GM12864 (cell line): ENCODE measurements at regions not wholly inside any gene's neighbourhood (a gene's known extent, or its start where the extent isn't known, plus 50 kb on each side); places are given as distances from the start of the nearest gene placed in this dataset.

Experiments
- DNase-seq: peaks from one replicate; pipeline ENCODE4 v3.0.0-alpha.2; 2011; ENCODE audit warnings: low read depth
- H3K4me3 ChIP-seq: 2 replicates; pipeline ENCODE4 v1.5.1; 2011; ENCODE audit warnings: mild to moderate bottlenecking, low read depth, low read length, control low read depth
- TF ChIP-seq, protein P1 (sequence below): IDR thresholded peaks from 2 replicates; pipeline ENCODE4 v1.5.1; 2011; ENCODE audit warnings: low read depth, mild to moderate bottlenecking, moderate library complexity, low read length, control low read depth, inconsistent platforms; ENCODE audit errors: missing control alignments

DNA sequence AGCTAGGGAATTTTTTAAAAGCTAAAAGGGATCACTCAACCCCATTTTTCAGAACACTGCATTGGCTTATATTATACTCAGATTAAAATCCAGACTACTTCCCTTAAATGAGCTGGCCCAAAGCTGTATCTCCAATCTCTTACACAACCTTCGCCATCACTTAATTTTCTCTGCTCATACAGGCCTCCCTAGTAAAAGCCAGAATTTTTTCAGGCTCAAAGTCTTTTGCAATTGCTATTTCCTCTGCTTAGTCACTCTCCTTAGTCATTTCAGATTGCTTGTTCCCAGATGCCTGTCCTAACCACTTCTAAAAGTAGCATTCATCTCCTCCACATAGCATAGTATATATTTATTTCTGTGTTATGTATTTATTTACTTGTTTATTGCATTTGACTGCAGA is 1587.9 kb upstream of the ADGRL3 start:
- H3K4me3 ChIP-seq = no peak overlapping the region
- TF ChIP-seq, protein P1, sequence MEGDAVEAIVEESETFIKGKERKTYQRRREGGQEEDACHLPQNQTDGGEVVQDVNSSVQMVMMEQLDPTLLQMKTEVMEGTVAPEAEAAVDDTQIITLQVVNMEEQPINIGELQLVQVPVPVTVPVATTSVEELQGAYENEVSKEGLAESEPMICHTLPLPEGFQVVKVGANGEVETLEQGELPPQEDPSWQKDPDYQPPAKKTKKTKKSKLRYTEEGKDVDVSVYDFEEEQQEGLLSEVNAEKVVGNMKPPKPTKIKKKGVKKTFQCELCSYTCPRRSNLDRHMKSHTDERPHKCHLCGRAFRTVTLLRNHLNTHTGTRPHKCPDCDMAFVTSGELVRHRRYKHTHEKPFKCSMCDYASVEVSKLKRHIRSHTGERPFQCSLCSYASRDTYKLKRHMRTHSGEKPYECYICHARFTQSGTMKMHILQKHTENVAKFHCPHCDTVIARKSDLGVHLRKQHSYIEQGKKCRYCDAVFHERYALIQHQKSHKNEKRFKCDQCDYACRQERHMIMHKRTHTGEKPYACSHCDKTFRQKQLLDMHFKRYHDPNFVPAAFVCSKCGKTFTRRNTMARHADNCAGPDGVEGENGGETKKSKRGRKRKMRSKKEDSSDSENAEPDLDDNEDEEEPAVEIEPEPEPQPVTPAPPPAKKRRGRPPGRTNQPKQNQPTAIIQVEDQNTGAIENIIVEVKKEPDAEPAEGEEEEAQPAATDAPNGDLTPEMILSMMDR = no peak
- no peak for DNase-seq

DNA sequence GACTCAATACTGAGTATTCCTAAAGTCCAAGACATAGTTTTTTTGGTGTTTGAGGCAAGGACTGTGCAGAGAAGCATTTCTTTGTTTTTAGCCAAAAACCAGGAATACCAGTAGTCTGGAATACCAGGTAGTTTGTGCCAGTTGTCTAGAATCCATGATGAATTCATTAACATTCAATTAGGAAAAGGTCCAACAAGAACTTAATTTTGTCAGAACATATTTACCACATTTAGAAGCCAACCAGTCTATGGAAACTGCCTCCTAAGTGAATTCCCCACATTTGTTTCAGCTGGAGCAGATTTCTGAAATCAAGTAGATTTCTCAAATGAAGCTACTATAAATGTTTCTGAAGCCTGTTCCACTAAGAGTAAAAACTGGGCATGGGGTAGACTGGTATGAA is 1584.8 kb upstream of the ADGRL3 start:
- DNase-seq = no peak
- no peak overlapping the region for H3K4me3 ChIP-seq
- TF ChIP-seq, protein P1 = no peak

DNA sequence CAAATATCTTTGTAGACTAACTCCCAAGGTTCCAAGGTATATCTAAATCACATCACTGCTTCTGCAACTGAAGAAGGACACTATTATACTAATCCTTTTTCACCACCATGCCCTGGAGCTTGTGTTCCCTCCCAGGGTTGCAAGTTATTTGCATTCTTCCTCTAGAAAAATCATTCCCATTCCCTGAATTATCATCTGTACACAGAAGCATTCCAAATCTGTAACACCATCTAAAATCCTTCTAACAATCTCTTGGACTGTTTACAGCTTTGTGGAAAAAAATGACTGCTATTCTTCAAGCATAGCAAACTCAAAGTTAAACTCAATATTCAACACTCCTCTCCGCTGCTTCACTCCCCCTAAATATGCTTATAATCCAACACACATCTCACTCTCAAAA is 1570.8 kb upstream of the ADGRL3 start:
- H3K4me3 ChIP-seq = no peak overlapping the region
- TF ChIP-seq, protein P1 = no peak
- no peak for DNase-seq

DNA sequence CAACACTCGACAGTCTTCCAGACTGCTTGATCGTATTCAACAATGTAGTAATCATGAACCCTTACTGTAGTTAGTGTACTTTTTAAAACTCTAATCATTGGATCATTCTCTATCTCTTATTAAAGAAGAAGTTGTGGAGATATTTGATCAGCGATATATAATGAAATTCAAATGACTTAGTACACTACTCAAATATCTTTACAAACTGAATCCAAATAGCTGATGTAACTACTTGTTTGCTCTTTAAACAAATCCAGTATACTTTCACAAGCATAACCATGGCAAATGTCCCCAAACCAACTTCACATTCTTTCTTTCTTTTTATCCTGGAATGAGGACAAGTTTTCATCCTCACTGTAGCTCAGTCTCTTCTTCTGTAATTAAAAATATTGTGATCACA is 1569.9 kb upstream of the ADGRL3 start:
- no peak for DNase-seq
- TF ChIP-seq, protein P1 = no peak
- no peak overlapping the region for H3K4me3 ChIP-seq

DNA sequence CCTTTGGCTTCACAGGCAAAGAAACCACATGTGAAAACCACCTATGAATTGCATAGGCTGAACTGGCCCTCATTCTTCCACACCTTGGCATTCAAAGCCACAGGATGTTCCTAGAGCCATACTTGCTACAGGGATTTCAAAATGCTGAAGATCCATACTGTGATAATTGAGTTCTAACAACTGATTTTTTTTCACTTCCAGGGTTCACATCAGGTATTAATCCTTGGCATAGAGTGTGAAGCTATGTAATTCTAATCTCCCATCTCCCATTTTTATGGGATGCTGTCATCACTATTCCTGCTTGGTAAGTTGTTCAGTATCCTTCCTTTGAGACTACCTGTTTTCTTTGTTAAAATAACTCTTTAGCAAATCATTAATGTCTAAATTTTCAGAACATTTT is 1569.2 kb upstream of the ADGRL3 start:
- TF ChIP-seq, protein P1 = no peak
- DNase-seq = no peak
- H3K4me3 ChIP-seq = no peak overlapping the region

DNA sequence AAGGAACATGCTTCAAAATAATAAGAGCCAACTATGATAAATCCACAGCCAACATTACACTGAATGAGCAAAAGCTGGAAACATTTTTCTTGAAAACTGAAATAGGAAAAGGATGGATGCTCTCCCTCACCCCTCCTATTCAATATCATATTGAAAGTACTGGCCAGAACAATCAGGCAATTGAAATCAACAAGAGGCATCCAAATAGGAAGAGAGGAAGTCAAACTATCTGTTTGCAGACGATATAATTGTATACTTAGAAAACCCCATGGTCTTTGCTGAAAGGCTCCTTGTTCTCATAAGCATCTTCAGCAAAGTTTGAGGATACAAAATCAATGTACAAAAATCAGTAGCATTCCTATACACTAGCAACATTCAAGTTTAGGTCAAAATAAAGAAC is 1562.5 kb upstream of the ADGRL3 start:
- no peak for DNase-seq
- H3K4me3 ChIP-seq = no peak overlapping the region
- TF ChIP-seq, protein P1 = no peak

DNA sequence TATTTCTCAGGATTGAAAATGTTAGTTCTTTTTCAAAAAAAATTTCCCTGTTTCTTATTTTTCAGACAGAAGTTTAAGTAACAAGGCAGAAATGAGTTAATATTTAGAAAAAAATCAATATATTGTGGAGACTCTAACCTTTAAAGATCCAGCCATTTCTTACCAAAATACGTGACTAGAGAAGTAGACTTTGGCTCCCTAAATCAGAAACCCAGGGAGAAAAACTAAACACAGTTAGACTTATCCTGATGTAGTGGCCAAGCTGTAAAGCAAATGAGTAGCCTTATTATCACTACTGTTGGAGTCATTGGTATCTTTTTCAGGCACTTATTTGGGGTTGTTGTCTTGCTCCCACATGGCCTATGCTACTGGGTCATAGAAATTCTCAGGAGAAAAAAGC is 1556.4 kb upstream of the ADGRL3 start:
- H3K4me3 ChIP-seq = no peak overlapping the region
- TF ChIP-seq, protein P1 = no peak

More for the DNA sequence above, 1556.4 kb upstream of the ADGRL3 start:
- DNase-seq = no peak
